RWPE2 (cell line): ENCODE measurements at regions not wholly inside any gene's neighbourhood (a gene's known extent, or its start where the extent isn't known, plus 50 kb on each side); places are given as distances from the start of the nearest gene placed in this dataset.

ENCODE experiments used
- ATAC-seq: fragments of 200-7000 bp; cut with Tn5 transposase; 3 replicates; pipeline ENCODE4 v1.9.1; 2021; ENCODE audit warnings: low read depth
- DNase-seq: peaks from one replicate; pipeline ENCODE4 v3.0.0-alpha.2; 2020; ENCODE audit warnings: low spot score
- H3K27ac ChIP-seq: fragments of 450-650 bp; 2 replicates; pipeline ENCODE4 v1.5.1; 2017; ENCODE audit warnings: mild to moderate bottlenecking; ENCODE audit not compliant: poor library complexity, severe bottlenecking
- H3K27me3 ChIP-seq: fragments of 250-450 bp; sonication (Bioruptor Pico); 2 replicates; pipeline ENCODE4 v1.5.1; 2021; ENCODE audit warnings: mild to moderate bottlenecking, moderate library complexity; ENCODE audit not compliant: insufficient read depth, poor library complexity, severe bottlenecking
- H3K36me3 ChIP-seq: fragments of 250-450 bp; sonication (Bioruptor Pico); 2 replicates; pipeline ENCODE4 v1.5.1; 2020; ENCODE audit warnings: low read depth, mild to moderate bottlenecking, moderate library complexity
- H3K4me1 ChIP-seq: fragments of 250-450 bp; sonication (Bioruptor Pico); 2 replicates; pipeline ENCODE4 v1.5.1; 2021; ENCODE audit warnings: mild to moderate bottlenecking, moderate library complexity; ENCODE audit not compliant: insufficient read depth, poor library complexity, severe bottlenecking
- H3K4me3 ChIP-seq: fragments of 250-450 bp; sonication (Bioruptor Pico); 2 replicates; pipeline ENCODE4 v1.5.1; 2021; ENCODE audit warnings: mild to moderate bottlenecking, moderate library complexity; ENCODE audit not compliant: severe bottlenecking
- H3K9me3 ChIP-seq: fragments of 250-450 bp; sonication (Bioruptor Pico); 2 replicates; pipeline ENCODE4 v1.5.1; 2021; ENCODE audit warnings: mild to moderate bottlenecking, moderate library complexity; ENCODE audit not compliant: severe bottlenecking
- TF ChIP-seq, protein P1 (sequence below): fragments of 450-650 bp; IDR thresholded peaks from one replicate; pipeline ENCODE4 v1.5.1; 2017; ENCODE audit warnings: mild to moderate bottlenecking, moderate library complexity; ENCODE audit not compliant: poor library complexity, severe bottlenecking

DNA sequence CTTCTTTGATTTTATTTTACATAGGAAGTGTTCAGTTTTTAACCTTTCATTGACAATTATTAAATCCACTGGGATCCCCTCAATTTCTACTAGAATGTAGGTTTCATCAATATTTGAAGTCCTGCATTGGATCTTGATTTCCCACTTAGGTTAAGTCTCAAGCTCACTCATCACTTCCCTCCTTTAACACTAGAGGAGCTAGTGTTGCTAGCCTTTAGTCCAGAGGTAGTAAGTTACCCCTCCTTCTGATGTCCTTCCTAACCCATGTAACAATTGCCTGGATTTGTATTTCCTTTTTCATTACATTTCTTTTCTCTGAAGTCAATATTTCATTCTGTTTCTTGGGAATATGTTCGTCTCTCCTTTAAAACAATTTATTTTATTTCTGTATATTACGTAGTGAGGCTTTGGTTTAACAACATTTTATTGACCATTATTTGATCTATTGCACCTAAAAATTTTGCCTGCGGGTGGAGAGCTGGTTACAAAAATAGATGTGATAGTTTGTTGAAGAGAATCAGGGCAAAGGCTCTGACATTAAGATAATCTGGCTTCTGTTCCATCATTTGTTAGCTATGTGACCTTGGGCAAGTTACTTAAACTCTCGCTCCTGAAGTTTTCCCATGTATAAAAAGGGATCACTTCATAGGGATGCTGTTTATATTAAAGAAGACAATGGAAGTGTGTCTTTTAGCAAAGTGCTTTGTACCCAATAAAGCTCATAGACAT lies 833.0 kb downstream of the SLC4A3 start:
- Histone ChIP-seq H3K4me1 (no peaks in the 10 kb centered on the region), H3K27ac (no peak overlapping the region), H3K4me3 (no peak overlapping the region), H3K9me3 (no peaks in the 10 kb centered on the region), H3K36me3 (no peaks in the 10 kb centered on the region), H3K27me3 (no peaks in the 10 kb centered on the region)
- TF ChIP-seq, protein P1, sequence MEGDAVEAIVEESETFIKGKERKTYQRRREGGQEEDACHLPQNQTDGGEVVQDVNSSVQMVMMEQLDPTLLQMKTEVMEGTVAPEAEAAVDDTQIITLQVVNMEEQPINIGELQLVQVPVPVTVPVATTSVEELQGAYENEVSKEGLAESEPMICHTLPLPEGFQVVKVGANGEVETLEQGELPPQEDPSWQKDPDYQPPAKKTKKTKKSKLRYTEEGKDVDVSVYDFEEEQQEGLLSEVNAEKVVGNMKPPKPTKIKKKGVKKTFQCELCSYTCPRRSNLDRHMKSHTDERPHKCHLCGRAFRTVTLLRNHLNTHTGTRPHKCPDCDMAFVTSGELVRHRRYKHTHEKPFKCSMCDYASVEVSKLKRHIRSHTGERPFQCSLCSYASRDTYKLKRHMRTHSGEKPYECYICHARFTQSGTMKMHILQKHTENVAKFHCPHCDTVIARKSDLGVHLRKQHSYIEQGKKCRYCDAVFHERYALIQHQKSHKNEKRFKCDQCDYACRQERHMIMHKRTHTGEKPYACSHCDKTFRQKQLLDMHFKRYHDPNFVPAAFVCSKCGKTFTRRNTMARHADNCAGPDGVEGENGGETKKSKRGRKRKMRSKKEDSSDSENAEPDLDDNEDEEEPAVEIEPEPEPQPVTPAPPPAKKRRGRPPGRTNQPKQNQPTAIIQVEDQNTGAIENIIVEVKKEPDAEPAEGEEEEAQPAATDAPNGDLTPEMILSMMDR: peak; percentile 25
- ATAC-seq (no peak), DNase-seq (no peak)

DNA sequence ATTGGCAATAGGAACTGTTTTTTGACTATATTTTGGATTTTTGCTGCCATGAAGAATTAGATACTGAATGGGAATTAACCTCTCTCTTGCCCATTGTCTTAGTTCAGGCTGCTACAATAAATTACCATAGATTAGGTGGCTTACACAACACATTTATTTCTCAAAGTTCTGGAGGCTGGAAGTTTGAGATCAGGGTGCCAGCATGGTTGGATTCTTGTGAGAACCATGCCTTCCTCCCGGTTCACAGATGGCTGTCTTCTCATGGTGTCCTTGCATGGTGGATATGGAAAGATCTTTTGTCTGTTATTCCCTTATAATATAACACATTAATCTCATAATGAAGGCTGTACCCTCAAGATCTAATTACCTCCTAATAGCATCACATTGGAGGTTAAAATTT lies 836.4 kb downstream of the SLC4A3 start:
- no peaks in the 10 kb centered on the region for H3K27me3 ChIP-seq
- H3K9me3 ChIP-seq: no peaks in the 10 kb centered on the region
- ATAC-seq (no peak), DNase-seq (no peak)
- H3K27ac ChIP-seq: no peak overlapping the region
- H3K4me3 ChIP-seq: no peak overlapping the region
- TF ChIP-seq, protein P1: no peak
- H3K4me1 ChIP-seq: no peaks in the 10 kb centered on the region
- H3K36me3 ChIP-seq: no peaks in the 10 kb centered on the region

DNA sequence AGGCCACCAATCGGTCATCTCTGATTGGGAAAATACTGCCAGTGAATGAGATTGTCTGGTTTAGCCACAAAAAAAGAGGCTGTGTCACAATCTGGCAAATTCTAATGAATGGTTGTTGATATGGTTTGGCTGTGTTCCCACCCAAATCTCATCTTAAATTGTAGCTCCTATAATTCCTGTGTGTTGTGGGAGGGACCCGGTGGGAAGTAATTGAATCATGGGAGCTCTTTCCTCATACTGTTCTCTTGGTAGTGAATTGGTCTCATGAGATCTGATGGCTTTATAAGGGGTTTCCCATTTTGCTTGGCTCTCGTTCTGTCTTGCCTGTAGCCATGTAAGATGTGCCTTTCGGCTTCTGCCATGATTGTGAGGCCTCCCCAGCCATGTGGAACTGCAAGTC lies 838.3 kb downstream of the SLC4A3 start:
- no peak for ATAC-seq
- Histone ChIP-seq H3K4me3 (no peak overlapping the region), H3K4me1 (no peaks in the 10 kb centered on the region), H3K27me3 (no peaks in the 10 kb centered on the region), H3K36me3 (no peaks in the 10 kb centered on the region), H3K9me3 (no peaks in the 10 kb centered on the region), H3K27ac (no peak overlapping the region)
- no peak for DNase-seq
- TF ChIP-seq, protein P1: no peak

DNA sequence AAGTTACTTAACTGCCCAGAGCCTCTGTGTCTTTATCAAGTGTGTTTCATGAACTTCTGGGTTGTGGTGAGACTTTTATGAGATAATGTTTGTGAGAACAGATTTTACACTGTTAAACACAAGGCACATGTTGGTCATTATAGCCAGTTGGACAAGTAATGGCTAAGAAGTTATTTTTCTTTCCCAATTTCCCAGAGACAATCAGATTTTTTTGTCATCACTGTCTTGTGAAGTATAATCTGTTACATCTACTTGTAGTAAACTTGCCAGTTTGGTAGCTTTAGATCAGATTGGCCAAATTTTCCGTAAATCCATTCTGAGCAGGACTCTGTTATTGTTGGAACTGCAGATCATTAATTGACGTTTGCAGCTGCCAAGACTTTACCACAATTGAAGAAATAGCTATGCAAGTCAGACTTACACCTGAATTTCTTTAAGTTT lies 838.8 kb downstream of the SLC4A3 start:
- H3K36me3 ChIP-seq: no peaks in the 10 kb centered on the region
- no peak overlapping the region for H3K4me3 ChIP-seq
- no peak overlapping the region for H3K27ac ChIP-seq
- DNase-seq (no peak), ATAC-seq (no peak)
- TF ChIP-seq, protein P1: no peak
- no peaks in the 10 kb centered on the region for H3K27me3 ChIP-seq
- no peaks in the 10 kb centered on the region for H3K4me1 ChIP-seq
- no peaks in the 10 kb centered on the region for H3K9me3 ChIP-seq

DNA sequence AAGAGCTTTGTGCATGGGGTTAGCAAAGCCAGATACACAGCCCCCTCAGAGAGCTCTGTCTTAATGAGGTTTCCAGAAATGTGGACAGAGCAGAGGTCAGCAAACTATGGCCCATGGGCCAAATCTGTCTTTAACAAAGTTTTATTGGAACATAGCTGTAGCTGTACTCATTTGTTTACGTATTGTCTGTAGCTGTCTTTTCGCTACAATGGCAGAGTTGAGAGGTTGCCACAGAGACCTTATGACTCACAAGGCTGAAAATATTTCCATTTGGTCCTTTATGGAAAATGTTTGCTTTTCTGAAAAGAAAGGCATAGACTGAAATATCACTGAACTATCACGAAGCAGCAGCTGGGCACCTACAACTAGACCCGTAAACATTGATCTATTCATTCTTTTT lies 841.8 kb downstream of the SLC4A3 start:
- TF ChIP-seq, protein P1: no peak
- H3K4me1 ChIP-seq: no peaks in the 10 kb centered on the region
- H3K9me3 ChIP-seq: no peaks in the 10 kb centered on the region
- H3K4me3 ChIP-seq: no peak overlapping the region
- ATAC-seq: peak; percentile 73
- no peaks in the 10 kb centered on the region for H3K27me3 ChIP-seq
- no peak overlapping the region for H3K27ac ChIP-seq
- no peaks in the 10 kb centered on the region for H3K36me3 ChIP-seq
- no peak for DNase-seq
